Activated CD8-positive, alpha-beta T cell treated with anti-CD3 and anti-CD28 coated beads for 36 hours (primary cell): ENCODE measurements at regions not wholly inside any gene's neighbourhood (a gene's known extent, or its start where the extent isn't known, plus 50 kb on each side); places are given as distances from the start of the nearest gene placed in this dataset.

Experiments
- ATAC-seq: fragments of 200-7000 bp; cut with Tn5 transposase; one replicate; pipeline ENCODE4 v1.10.0; 2021; ENCODE audit warnings: mild to moderate bottlenecking, moderate library complexity
- CTCF ChIA-PET: fragments of 350-600 bp; sonication (Branson Sonifier 250); formaldehyde crosslinking; loops from one replicate; lab custom pipeline; 2021; ENCODE audit warnings: antibody characterized with exemption; lab: Charles Lee
- POLR2A ChIA-PET: fragments of 350-600 bp; sonication (Branson Sonifier 250); formaldehyde crosslinking; loops from one replicate; lab custom pipeline; 2021; ENCODE audit warnings: antibody characterized with exemption; lab: Charles Lee
- DNase-seq: peaks from one replicate; pipeline ENCODE4 v3.0.0-alpha.2; 2020
- H3K27ac Mint-ChIP-seq: one replicate; pipeline ENCODE4 v1.8.0; 2021; ENCODE audit warnings: mild to moderate bottlenecking, mixed read lengths
- H3K27me3 Mint-ChIP-seq: one replicate; pipeline ENCODE4 v1.8.0; 2021; ENCODE audit warnings: mixed read lengths
- H3K36me3 Mint-ChIP-seq: one replicate; pipeline ENCODE4 v1.8.0; 2021; ENCODE audit warnings: low read depth, mixed read lengths
- H3K4me1 Mint-ChIP-seq: one replicate; pipeline ENCODE4 v1.8.0; 2021; ENCODE audit warnings: low read depth, mixed read lengths
- H3K4me3 Mint-ChIP-seq: one replicate; pipeline ENCODE4 v1.8.0; 2021; ENCODE audit warnings: mild to moderate bottlenecking, moderate library complexity, mixed read lengths
- H3K9me3 Mint-ChIP-seq: one replicate; pipeline ENCODE4 v1.8.0; 2021; ENCODE audit warnings: mixed read lengths
- CTCF ChIP-seq: fragments of 200-600 bp; IDR thresholded peaks from one replicate; pipeline ENCODE4 v1.8.0; 2022; ENCODE audit warnings: antibody characterized with exemption, mild to moderate bottlenecking
- intact Hi-C: fragments of 100-400 bp; cut with micrococcal nuclease; formaldehyde crosslinking; loops from one replicate; pipeline ENCODE4 v1.10.0; 2022

GRCh38 chr14:29042551-29042950 lies 276.0 kb downstream of the FOXG1 start:
- no peaks in the 10 kb centered on the region for H3K27me3 Mint-ChIP-seq
- H3K36me3 Mint-ChIP-seq, result no peaks in the 10 kb centered on the region
- POLR2A ChIA-PET, result no interaction called here
- H3K4me3 Mint-ChIP-seq, result no peak overlapping the region
- H3K27ac Mint-ChIP-seq, result no peak overlapping the region
- CTCF ChIA-PET, result no interaction called here
- intact Hi-C loops, result no loop called here
- ATAC-seq, result no peak
- no peak for TF ChIP-seq CTCF
- no peaks in the 10 kb centered on the region for H3K4me1 Mint-ChIP-seq
- DNase-seq, result no peak
- H3K9me3 Mint-ChIP-seq, result peaks cover 4% of the 10 kb centered on the region

DNA sequence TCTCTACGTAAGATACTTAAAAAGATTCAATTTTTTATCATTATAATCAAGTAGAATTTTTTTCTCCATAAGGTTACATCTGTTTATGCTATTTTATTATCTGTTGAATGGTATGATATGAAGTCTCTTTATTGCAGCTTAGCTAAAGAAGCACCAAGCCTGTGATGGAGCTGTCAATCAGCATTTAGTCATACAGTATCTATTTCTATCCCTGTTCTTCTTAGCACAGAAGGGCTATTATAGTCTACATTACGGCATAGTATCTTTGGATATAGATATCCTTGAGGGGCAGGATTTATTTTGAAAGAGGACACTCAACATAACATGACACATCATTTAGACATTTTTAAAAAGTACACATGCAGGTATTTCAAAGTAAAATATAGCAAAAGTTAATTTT lies 277.1 kb downstream of the FOXG1 start:
- no peak for DNase-seq
- ATAC-seq, result no peak
- H3K4me3 Mint-ChIP-seq, result no peak overlapping the region
- no peaks in the 10 kb centered on the region for H3K27me3 Mint-ChIP-seq
- H3K36me3 Mint-ChIP-seq, result no peaks in the 10 kb centered on the region
- CTCF ChIA-PET, result no interaction called here
- H3K9me3 Mint-ChIP-seq, result peaks cover 5% of the 10 kb centered on the region
- no peak for TF ChIP-seq CTCF
- H3K27ac Mint-ChIP-seq, result no peak overlapping the region
- intact Hi-C loops, result no loop called here
- POLR2A ChIA-PET, result no interaction called here
- no peaks in the 10 kb centered on the region for H3K4me1 Mint-ChIP-seq

- no peaks in the 10 kb centered on the region for H3K4me1 Mint-ChIP-seq
- H3K27me3 Mint-ChIP-seq, result no peaks in the 10 kb centered on the region
- TF ChIP-seq CTCF, result no peak
- no peak overlapping the region for H3K27ac Mint-ChIP-seq
- DNase-seq (no peak), ATAC-seq (no peak)
- ChIA-PET CTCF (no interaction called here), POLR2A (no interaction called here)
- no peak overlapping the region for H3K4me3 Mint-ChIP-seq
- no peaks in the 10 kb centered on the region for H3K36me3 Mint-ChIP-seq
- intact Hi-C loops, result no loop called here
- peaks cover 7% of the 10 kb centered on the region for H3K9me3 Mint-ChIP-seq
Observed at GRCh38 chr14:29045237-29045636, 278.6 kb downstream of the FOXG1 start.

DNA sequence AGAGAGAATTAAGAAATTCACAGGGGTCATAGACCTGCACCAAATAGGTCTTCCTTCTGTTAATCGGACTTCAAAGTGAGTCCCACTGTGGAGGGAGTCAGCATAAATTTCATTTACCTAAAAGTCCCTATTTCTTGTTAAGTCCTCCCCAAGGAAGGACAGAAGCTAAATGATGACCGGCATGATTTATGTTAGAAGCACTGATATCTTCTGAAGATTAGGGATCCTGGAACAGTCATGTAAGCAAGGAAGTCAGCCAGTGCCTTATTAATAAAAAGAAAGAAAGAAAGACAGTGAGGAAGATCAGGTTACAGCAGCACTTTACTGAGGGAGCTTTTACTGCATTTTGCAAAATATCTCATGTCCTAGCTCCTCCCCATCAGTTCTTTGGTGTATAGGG lies 287.5 kb downstream of the FOXG1 start:
- no peak for ATAC-seq
- CTCF ChIA-PET, result no interaction called here
- Mint-ChIP-seq H3K27ac (no peak overlapping the region), H3K9me3 (peaks cover 8% of the 10 kb centered on the region), H3K27me3 (no peaks in the 10 kb centered on the region), H3K4me1 (no peaks in the 10 kb centered on the region), H3K4me3 (no peak overlapping the region), H3K36me3 (no peaks in the 10 kb centered on the region)
- no peak for TF ChIP-seq CTCF
- DNase-seq, result no peak
- POLR2A ChIA-PET, result no interaction called here
- intact Hi-C loops, result no loop called here

- no peak for DNase-seq
- Mint-ChIP-seq H3K27me3 (no peaks in the 10 kb centered on the region), H3K27ac (no peak overlapping the region), H3K4me1 (no peaks in the 10 kb centered on the region), H3K9me3 (peaks cover 7% of the 10 kb centered on the region), H3K36me3 (no peaks in the 10 kb centered on the region), H3K4me3 (no peak overlapping the region)
- TF ChIP-seq CTCF, result no peak
- POLR2A ChIA-PET, result no interaction called here
- CTCF ChIA-PET, result no interaction called here
- intact Hi-C loops, result no loop called here
- no peak for ATAC-seq
Observed at GRCh38 chr14:29056041-29056566, 289.5 kb downstream of the FOXG1 start.
